DMS53 (cell line): ENCODE measurements at regions not wholly inside any gene's neighbourhood (a gene's known extent, or its start where the extent isn't known, plus 50 kb on each side); places are given as distances from the start of the nearest gene placed in this dataset.

Source experiments
- DNase-seq: peaks from one replicate; lab custom pipeline; 2025; lab: John Stamatoyannopoulos, UW

DNA sequence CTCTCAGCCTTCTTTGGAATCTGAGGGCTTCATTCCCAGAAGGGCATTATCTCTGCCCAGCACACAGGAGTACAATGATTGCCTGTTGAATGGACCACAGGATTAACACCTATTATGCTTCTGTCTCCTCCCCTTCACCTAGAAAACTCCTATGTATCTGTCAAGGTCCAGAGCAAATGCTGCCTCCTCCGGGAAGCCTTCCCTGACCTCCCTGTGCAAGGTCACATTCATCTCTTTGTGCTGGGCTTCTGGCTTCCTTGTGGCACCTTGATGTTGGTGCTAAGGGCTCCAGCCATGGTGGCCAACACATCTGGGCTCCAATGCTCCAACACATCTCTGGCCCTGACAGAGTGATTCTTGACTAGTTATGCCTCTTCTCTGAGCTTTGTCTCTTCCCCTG, 49.9 kb upstream of the ATP2B2 start:
- no peak for DNase-seq

DNA sequence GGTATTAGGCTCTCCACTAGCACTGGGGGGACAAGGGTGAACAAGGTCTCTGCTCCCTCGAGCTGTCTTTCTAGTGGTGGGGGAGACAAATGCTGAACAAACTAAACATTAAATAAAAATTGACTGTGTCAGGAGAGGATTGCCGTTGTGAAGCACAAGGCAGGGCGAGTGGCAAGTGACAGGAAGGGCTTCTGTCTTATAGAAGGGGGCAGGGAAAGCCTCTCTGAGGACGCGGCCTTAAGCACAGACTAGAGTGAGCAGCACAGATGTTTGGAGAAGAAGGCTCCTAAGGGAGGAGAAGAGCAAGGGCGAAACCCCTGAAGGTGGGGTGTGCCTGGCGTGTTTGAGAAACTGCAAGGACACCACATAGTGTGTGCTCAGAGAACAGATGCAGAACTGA, 50.9 kb upstream of the ATP2B2 start:
- no peak for DNase-seq

DNA sequence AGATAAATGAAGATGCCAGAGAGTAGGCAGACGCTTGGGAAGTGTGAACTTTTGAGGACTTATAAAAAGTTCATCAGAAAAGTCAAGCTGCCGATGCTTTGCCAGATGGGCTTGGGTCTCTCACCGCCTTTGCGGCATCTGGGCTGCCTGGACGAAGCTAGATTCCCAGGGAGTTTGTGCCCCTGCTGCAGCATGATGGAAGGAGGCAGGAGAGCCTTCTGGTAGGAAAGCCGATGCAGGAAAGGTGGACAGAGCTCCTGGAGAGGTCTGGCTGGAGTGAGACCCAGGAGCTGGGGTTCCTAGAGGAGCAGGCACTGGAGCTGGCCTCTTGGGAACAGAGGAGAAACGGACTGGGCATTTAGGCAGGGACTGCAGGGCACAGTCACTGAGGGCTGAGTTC, 51.9 kb upstream of the ATP2B2 start:
- no peak for DNase-seq

DNA sequence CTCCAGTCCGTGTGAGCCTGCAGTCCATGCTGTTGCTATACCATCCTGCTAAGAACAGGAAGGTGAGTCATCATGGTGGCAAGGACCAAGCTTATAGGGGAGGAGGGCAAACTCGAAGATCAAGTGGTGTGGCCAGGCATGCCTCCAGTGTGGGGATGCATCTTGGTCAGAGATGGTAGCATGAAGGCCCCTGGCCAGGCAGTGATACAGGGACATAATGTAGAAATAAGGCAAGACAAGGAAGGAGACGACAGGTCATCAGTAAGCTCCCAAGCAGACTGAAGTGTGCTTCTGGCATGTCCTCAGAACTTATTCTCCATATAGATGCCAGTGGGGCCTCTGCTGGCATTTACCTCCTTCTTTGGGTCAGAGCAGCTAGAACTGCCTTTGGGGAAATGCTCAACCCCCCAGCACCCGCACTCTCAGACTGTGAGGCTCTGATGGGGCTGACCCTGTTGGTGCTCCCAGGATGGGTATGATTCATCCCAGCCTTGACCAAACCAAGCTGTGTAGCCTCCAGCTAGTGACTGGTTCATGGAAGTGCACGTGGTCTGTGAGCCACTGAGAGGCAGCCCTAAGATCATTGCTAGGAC, 52.5 kb upstream of the ATP2B2 start:
- no peak for DNase-seq

DNA sequence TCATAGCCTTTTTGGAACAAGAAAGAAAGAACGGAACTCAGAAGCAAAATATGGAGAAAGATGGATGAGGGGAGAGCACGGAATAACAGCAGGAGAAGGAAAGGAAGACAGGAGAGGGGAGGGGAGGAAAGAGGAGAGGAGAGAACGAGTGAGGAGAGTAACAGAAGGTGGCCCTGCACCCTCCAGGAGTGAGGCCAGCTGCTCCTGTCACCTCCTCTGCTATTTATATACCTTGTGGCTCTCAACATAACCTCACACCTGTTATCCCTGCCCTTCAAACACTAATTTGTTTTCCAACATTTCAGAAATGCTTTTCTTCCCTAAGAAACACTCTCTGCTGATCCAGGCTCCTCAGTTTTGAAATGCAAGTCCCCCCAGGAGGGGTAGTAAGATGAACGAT, 53.4 kb upstream of the ATP2B2 start:
- DNase-seq, result no peak

DNA sequence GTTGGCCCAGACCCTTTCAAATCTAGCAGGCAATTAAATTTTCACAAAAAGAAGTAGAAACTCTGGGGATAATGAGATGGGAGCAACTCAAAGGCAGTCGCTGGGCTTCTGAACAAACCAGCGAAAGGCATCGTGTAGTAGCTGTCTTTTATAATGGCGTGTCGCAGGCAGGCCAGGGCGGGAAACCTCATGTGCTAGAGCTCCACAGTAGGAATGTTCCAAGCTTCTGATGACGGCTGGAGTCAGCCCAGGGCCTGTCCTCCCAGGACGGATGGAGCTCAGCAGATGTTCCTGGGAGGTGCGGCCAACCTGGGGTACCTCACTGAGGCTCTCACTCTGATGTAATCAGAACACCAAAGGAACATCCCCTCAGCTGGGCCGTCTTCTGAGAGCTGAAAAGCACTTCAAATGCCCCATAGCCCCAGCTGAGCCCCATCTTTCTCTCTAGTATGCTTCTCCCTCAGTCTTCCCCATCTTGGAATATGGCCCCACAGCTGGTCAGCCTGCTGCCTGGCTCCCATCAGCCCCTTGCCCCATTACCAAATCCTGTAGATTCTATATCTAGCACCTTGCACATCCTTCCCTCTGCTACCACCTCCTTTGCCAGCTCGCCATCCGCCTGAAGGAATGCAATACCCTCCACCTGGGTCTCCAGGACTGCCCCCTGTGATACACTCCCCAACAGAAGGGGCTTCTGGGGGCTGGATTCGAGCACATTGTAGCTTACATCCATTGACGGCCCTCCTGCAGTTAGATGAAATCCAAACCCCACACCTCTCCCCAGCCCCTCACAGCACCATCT, 54.9 kb upstream of the ATP2B2 start:
- no peak for DNase-seq

DNA sequence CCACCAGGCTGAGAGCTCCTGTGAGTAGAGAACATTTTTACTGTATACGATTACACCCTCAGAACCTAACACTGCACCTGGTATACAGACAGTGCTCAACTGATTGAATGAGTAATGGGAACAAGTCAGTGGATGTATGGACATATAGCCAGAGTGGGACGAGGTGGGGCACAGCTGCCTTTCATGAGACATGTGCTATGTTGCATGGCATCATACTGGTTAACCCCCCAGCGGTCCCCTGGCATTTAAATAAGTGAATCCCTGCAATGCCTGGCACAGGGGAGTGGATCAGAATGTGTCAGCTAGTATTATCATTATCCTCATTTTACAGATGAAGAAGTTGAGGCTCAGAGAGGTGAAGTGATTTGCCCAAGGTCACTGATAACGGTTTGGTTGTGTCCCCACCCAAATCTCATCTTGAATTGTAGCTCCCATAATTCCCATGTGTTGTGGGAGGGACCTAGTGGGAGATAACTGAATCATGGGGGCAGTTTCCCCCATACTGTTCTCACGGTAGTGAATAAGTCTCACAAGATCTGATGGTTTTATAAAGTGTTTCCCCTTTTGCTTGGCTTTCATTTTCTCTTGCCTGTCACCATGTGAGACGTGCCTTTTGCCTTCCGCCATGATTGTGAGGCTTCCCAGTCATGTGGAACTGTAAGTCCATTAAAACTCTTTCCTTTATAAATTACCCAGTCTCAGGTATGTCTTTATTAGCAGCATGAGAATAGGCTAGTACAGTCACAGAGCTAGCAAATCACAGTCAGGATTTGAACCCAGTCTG, 56.0 kb upstream of the ATP2B2 start:
- DNase-seq, result no peak

DNA sequence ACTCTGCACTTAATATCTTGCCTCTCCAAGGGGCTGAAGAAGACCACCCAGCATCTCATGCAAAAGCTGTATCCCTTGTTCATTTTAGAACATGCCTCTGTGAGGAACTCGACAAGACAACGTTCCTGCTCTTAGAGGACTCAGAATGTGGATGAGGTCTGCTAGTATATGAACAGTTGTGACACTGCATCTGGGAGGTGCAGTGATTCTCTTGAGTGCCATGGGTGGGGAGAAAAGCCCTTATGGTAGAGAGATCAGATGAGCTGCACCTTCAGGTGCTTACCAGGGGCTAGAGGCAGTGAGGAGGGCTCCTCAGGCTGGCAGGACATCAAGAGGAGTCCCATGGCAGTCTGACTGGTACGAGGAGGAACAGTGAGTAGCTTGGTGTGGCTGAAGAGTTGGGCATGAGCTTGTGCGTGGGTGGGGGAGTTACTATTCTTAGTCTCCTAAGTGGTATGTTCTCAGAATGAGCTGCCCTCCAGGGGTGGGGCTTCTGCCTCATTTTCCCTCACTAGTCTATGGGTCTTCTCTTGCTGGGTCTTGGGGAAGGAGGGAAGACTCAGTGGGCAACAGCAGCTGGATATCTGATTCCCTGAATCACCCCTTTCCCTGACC, 56.7 kb upstream of the ATP2B2 start:
- no peak for DNase-seq

DNA sequence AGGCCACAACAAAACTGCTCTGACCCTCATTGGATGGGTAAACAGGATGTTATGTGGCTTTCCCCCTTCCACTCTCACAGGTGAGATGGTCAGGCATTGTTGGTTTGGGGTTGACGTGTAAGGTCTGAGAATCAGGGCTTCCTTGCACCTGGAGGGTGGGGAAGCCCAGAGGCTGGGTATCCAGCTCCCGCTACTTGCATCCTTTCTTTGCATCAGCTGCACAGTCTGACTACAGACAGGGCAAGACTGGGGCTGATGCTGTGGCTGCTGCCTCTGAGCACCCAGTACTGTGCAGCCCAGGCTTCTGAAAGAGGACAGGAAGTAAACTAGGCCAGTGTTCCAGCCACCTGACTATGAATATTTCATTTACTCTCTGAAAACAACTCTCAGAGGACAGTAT, 58.0 kb upstream of the ATP2B2 start:
- no peak for DNase-seq

DNA sequence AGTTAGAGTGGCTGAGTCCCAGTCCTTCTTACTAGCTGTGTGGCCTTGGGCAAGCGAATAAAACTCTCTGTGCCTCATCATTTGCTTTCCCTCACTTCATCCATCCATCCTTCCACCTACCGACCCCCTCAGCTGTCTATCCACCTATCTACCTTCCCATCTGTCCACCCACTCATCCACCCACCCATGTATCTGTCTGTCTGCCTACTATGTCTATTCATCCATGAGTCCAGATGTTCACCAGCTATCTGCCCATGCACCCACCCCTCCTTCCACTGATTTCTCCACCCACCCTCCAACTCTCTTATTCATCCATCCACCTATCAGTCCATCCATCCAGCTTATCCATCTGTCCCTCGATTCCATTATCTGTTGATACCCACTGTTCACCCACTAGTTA, 60.4 kb upstream of the ATP2B2 start:
- no peak for DNase-seq

DNA sequence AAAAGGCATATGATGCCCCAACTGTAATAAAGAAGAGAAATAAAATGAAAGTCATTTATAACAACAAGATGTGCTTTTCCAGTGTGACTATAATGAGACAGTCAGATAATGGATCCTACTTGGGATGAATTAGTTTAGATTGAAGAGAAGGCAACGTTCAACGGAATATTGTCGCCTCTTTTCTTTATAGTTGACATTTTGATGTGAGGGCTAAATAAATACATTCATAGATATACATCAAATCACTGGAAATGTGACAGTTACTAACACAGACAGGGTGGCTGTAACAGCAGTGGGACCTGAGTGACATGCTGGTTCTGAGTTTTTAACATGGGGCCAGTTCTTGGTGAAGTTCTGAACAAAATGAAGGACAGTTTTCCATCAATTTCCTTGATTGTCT, 61.1 kb upstream of the ATP2B2 start:
- no peak for DNase-seq

DNA sequence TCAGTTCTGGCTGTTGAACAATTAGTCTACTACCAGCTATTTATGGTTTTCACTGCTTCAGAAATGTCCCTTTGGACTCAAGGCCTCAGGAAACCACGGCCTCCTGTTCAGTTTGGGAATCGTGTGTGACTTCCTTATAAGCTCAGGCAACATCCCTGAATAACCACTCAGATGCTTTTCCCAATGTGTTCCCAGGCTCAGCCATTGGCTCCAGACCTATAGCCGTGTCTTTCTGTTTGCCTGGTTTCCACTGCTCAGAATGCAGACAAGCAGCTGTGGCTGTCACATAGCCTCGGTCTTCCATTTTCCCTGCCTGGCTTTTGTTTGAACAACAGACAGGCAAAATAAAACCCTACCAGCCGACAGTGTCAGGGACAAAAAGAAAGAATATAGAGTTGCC, 63.2 kb upstream of the ATP2B2 start:
- no peak for DNase-seq

DNA sequence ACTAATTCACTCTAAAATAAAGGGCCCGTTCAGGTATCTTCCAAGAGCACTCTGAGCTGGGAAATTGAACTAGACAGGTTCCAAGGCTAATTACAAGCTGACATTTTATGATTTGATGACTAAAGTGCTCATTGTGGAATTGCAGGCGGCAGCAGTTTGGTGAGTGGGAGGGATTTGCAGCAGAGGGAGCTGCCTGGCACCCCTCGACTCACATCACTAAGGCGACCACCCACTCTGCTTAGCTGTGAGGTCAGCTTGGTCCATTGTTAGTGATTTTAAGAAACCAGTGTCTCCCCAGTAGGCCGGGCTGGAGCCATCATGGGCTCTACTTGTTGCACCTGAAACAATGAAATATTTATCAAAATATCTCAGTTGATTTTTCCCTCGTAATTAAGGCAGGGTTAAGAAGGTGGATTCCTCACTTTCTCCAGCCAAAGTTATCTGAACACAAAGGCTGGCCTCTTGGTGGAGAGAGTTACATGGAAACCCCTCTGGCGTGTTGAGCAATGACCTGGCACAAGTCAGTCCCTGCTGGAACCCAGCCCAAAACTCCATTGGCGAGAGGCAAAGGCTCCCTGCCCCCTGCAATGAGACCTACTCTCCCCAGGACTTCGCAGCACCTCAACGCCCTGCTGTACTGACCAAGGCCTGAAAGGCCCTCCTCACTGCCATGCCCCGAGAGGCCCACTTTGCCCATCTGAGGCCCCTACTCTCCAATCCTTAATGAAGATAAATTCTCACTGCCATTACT, 65.0 kb upstream of the ATP2B2 start:
- DNase-seq, result no peak

DNA sequence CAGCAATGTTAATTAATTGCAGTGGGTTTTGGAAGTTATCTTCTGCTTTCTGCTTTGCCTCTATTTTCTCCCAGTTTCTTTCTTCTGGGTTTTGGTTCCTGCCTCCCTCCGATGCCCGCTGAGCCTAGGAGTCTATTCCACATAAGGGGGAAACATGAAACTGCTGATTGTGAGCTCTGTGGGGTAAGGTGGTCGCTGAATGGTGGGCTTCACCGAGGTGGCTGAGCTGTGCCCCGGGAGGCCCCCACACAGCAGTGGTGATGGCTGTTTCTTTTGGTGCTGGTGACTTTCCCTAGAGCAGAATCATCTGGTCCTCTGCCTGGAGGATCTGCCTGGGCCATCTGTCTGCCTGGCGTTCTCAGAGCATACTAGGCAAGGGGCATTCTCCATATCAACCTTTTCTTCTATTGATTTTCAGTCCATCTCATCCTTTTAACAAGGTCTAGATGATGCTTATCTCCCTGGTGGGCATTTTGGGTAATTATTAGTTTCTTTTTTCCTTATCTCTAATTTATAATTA, 68.8 kb upstream of the ATP2B2 start:
- no peak for DNase-seq

DNA sequence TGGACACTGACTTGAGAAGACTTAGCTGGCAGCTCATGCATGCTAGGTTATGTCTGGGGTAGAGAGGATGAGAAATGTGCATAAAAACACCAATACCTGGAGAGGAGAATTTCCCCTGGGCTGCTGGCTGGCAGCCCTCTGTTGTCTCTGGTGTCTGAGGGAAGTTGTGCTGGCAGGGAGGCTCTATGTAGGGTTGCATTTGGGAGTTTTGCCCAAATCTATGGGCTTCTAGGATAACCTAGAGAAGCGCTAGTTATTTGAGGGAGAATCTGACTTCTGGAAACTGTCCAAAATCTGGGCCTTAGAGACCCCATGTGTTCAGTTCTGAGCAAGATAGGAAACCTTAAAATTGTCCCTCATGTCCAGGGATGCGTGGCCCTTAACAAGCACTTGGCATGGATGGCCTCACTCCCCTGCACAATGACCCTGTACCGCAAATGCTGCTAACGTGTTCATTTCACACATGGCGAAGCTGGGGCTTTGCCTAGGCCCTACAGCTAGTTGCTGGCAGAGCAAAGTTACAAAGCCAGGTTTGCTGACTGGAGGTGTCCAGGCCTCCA, 70.3 kb upstream of the ATP2B2 start:
- DNase-seq, result no peak

DNA sequence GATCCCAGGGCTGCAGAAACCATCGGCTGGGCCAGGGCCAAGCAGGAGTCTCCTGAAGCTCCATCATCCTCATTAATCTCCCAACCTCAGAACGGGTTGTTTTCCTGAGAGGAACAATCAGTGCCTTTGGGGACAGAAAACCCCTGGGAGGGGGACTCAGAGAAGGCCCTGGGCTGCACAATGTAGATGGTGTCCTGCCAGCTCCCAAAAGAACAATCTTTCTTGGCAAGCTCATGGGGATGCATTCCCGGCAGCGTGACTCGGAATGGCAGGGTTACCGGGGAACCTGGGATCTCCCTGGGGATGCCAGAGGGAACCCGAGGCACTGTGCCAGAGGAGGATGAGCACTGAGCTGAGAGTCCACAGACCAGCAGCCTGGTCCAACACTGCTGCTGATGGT, 72.1 kb upstream of the ATP2B2 start:
- no peak for DNase-seq

DNA sequence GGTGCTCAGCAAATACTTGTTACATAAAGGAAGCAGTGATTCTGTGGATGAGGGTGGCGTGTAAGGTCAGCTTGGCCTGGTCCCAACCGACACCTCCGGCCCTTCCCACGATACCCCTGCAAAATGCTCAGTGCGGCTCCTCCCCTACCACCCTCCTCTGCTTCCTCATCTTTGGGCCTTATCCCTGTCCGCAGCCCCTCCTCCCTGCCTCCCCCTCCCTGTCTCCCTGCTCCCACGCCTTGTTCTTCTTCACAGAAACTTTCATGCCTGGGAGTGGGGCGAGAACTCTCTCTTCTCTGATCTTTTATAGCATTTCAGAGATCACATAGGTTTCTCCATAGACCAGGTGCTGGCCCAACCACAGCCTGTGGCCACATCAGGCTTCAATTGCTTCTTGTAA, 75.0 kb upstream of the ATP2B2 start:
- DNase-seq, result no peak

DNA sequence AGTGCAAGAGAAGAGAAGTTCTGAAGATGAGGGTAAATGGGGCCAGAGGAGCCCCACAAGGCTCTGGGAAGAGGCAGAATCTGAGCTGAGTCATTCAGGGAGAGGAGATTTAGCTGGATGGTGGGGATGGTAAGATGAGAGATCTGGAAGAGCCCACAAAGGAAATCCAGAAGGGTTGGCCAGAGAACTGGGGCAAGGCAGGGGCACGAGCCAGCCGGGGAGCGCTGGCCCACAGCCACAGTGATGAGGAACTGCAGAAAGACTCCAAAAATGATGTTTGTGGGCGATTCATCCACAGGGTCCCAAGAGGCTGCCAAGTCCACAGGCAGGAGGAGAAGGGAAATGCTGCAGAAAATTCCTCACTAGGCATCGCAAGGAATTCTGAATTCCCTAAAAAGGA, 75.9 kb upstream of the ATP2B2 start:
- DNase-seq, result no peak

DNA sequence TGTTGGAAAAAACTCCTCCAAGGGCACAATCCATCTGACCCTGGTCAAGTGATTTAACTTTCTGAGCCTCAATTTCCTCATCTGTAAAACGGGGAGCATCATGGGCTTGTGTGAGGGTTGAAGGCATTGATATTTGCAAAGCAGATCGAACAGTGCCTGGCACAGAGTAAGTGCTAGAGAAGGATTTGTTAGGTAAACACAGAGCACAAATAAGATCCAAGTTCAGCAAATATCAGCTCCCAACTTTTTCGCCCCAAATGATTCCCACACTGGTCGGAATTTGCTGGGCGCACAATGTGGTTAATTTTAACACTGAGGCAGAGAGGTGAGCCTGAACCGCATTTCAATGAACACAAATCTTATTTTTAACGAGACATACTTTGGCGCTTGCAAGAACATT, 76.3 kb upstream of the ATP2B2 start:
- no peak for DNase-seq

DNA sequence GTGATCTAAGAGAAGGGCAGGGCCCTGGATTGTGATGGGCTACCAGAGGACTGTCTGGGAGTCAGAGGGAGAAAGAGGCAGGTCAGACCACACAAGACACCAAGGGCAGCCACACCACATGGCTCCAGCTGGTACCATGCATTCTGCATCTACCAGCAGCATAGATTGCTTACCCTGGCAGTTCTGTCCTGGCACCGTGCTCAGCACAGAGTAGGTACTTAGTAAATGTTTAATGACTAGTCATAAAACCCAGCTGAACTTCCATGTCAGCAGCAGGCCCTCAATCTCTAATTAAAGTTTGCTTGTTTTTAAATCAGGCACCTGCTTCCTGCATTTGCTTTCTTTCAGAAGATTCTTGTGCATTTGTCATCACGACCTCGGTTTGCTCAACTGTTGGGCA, 77.3 kb upstream of the ATP2B2 start:
- DNase-seq, result no peak
